Middle frontal gyrus (tissue), 1 donor: ENCODE measurements at regions not wholly inside any gene's neighbourhood (a gene's known extent, or its start where the extent isn't known, plus 50 kb on each side); places are given as distances from the start of the nearest gene placed in this dataset.

Experiments
- DNase-seq: peaks from one replicate; pipeline ENCODE4 v3.0.0-alpha.2; 2015; ENCODE audit warnings: low spot score; ENCODE audit errors: extremely low spot score

DNA sequence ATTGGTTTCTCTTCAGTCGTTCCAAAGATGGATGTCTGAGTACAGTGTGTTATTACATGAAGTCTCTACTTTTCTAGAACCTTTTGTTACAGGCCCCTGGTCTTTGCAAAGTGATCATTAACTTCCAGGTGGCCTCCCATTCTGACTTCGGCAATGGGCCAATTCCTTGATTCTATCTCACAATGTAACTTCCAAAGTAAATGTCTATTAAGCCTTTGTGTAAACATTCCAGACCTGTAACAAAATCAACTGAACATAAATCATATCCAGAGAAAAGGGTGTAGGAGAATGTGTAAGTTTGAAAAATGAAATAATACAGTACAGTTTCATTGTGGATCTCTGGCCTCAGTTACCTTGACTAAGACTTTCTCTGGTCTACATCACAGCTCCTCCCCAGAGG, 187.8 kb upstream of the JAG1 start:
- no peak for DNase-seq

DNA sequence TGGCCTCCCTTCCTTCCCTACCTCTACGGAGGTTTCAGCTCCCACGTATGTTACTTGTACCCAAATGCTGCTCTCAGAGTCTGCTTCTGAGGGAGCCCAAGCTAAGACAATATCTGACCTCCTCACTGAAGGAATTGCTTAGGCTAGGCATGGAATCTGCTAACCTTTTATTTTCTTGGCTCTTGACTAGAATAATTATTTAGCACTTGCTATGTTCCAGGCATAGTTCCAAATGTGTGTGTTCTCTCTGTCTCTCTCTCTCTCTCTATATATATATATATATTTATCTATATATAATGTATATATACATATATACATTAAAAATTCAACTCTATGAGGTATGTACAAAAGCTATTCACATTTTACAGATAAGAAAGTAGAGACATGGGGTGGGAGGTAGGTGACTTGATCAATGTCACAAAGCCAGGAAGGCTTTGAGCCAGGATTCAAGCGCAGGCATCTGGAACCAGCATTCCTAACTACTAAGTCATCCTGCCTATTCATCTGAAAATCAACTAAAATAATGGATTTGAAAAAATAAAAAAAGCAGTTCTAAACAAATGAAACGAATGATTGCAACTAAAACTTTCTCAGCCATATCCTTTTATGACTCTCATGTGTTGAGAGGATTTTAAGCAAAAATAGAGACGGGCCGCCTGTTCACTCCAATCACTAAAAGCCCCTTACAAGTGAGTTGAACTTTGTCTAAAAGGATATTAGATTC, 189.7 kb upstream of the JAG1 start:
- no peak for DNase-seq

DNA sequence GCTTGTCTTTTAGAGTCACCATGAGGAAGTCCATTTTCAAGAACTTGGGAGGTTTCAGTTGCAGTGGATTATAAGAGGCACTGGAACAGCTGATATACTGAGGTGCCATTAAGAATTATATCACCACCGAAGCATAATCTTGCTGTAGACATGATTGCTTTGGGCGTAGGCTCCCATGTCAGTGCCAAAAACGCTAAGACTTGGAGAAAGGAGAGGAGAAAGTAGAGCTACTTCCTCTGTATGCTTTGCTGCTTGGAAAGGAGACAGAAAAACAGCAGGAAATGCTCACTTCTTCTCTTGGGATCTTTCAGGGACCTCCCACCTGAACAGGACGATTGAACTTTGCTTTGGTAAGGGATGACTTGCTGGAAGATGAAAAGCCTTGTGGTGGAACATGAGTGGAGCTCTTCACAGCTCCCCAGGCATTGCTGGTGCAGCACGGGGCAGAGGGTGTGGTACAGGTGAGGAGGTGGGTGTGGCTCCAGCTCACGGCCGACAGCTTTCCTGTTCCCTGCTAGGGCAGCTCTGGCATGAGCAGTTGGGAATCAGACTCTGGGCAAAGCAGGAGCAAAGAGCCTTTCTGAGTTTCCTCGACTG, 190.4 kb upstream of the JAG1 start:
- DNase-seq = no peak

DNA sequence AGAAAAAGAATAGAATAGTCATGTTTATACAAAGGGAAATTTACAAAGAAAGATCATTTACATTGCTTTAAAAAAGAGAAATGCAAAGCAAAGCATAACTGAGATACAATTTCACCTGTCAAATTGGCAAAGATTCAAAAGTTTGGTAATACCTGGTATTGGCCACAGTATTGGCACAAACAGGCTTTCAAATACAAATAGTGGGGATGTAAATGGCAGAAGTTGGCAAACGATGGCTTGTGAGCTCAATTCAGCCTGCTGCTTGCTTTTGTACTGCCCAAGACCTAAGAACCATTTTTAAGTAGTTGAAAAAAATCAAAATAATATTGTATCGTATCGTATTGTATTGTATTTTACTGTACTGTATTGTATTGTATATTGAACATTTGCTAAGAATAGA, 194.5 kb upstream of the JAG1 start:
- no peak for DNase-seq

DNA sequence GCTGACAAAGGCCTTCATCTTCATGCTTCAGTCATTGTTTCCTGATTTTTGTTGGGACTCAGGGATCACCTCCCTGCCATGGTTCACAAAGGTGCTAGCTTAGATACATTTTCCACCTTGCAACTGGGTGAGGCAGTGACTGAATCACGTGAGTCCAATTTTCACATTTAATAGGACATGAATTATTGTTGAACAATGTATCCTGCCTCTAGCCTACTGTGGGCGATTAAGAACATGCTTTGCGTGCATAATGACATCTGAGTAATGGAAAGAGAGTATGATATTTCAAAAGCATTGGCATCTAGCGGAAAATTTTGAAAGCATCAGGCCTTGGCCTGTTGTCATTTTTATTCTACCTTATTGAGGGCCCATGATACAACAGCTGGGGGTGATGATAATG, 199.2 kb upstream of the JAG1 start:
- no peak for DNase-seq

DNA sequence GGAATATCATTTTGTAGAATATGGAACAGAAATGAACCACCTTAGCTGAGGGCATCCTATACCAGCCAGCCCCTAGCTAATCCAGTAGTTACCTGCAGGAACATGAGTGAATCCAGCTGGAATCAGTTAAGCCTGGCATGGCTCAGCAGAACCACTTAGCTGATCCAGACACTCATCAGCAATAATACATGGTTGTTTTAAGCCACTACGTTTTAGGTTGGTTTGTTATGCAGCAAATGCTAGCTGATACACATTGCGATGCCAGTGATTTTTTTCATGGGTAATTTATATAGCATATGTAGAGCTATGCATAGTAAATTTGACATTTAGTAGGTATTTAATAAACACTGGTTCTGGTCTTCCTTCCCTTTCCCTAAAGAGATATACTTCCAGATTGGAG, 201.9 kb upstream of the JAG1 start:
- DNase-seq = no peak

DNA sequence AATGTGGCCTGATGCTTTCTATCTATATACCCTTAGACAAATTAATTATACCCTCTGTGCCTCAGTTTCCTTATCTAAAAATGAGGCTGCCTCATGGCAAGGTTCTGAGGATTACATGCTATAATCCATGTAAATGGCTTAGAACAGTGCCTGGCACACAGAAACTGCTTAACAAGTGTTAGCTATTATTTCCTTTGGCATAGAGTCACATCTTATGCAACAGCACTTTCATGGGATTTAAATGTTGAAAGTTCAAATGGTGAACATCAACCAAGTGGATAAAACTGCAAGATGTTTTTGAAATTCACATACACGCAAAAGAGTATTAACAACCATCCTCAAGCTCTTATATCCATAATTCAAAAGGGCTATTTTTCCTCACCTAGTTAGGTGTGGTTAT, 202.8 kb upstream of the JAG1 start:
- DNase-seq = no peak

DNA sequence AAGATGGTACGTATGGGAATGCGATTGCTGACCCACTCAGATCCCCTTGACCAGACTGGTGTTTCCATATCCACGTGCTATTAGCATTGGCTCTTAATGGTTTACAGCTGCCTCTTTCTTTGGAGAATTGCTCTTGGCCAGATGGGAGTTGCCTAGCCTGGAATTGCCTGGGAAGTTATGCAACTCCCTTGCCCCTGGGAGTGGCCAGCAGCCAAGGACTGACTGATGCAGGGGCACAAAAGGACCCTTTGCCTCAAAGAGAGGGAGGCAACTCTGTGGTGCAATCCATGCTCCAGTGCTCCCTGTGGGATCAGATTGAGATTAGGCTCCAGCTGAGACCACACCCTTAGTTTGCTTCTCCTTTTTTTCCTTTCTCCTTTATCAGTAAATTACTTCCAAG, 203.5 kb upstream of the JAG1 start:
- DNase-seq = no peak

DNA sequence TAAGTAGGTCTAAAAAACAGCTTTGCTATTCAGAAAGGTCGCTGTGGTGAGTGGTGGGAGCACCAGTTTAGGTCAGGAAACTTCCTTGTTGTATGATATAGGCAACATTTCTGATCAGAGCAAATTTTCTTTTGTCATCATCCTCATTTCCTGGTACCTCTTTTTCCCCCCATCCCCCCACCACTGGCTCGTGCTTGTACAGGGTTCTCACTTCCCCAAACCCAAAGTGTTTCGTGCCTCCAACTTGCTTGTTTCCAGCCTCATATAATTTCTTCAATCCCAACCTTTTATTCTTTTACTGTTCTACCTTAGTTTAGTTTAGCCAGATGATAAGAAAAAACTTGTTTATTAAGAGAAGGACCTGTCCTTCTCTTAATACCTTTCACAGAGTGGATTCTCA, 209.4 kb upstream of the JAG1 start:
- no peak for DNase-seq

DNA sequence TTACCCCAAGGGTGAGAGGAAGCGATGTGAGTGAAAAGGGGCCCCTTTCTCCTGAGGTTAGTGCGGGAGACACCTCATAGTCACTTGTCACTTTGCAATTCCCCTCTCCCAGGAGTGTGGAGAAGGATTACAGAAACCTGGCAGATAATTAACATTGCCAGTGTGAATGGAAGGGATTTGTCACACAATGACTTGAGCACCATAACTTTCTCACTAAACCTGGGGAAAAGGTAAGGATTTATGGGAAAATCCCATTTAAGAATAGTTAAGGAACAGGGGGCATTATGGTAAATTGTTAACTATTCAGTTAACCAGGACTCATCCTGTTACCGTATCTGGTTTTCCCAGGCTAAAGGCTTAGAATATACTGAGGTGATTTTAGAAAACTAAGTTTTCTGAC, 219.5 kb upstream of the JAG1 start:
- DNase-seq = no peak

DNA sequence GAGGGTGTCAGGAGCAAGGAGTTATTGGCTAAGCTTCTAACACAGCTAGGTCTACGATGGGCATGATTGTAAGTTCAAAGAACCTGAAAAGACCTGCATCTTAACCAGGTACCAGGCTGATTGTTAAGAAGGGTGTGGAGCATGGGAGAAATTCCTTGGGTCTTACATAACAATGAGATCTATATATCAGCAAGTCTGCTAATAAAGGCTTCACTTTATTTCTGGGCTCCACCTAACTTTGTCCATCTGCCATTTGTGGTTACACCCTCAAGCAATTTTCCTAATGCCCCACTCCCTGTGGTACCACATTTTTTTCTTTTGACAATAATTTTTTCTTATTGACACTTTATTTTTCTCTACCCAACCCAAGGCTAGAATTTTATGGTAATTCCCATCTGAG, 223.5 kb upstream of the JAG1 start:
- no peak for DNase-seq

DNA sequence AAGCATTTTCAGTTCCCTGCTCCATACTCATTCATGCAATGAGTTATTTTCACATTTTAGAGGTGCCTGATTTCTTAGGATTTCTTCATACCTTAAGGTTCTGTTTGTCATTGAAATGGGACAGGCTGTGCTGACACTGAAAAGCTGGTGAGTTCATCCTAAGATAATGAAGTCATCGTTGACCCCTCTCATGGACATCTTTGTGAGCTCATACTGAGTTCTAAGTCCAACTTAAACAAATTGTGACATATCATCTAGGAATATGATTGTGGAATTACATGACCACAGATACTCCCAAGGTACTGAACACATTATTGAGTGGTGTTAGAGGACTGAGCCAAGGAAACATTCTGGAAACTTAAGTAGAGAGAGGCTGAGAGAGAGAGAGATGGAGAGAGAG, 224.8 kb upstream of the JAG1 start:
- no peak for DNase-seq

DNA sequence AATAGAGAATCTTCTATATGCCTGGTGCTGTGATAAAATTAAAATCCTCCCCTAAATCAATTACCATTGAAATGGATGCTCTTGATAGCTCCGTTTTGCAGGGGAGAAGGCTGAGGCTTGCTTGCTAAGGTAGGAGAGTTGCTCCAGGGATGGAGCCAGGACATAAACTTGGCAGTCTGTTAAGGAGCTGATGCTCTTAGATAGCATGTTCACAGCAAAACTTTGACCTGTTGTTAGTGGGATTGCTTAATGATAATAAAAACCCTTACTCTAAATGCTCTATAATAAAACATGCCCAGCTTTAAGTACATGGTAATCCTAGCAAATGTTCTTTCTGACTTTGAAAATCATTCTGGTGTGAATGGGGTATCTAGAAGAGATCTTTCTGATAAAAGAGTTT, 228.4 kb upstream of the JAG1 start:
- no peak for DNase-seq

DNA sequence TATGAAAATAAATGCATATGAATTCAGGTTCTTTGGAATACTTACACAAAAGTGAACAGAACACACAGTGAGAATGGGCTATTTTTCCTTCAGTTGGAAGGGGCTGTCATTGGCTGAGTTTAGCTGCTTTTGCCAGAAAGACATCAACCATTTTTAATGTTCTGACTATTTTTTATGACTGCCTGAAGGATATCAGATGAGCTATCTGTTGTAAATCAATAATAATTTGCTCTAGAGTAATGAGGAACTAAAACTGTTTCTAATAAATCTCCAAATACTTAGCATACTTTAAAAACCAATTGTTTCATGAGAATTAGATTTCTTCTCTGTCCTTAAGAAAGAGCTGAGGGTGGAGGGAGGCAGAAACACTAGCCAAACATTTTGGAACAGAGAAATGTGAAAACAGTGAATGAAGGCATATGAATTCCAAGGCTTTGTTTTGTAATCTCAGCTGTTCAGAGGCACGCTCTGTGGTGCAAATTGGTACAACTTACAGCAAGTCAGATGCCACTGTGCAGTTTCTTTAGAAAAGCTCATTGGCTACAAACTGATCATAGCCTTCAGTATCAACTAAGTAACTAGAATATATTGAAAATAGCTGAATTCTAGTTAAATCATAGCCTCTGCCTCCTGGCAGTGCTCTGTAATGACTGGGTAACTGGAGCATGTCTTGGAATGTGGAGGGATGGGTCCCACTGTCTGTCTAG, 228.9 kb upstream of the JAG1 start:
- DNase-seq = no peak

DNA sequence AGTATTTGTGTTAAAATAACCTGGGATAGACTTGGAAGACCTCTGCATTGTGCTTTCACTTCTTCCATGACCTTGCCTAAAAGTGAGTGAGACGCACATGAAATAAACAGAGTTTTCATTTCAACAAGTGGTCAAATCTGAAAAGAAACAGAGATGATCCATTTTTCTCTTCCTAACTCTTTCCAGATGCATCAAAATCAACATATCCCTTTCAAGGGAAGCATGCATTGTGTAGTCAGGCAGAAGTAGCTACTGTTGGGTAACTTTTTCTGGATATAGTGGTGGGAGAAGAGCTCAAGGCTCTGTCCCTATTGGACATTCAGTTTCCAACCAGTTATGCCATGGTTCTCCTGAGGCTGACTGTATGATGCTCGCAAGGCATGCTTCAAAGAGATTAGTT, 233.0 kb upstream of the JAG1 start:
- no peak for DNase-seq

DNA sequence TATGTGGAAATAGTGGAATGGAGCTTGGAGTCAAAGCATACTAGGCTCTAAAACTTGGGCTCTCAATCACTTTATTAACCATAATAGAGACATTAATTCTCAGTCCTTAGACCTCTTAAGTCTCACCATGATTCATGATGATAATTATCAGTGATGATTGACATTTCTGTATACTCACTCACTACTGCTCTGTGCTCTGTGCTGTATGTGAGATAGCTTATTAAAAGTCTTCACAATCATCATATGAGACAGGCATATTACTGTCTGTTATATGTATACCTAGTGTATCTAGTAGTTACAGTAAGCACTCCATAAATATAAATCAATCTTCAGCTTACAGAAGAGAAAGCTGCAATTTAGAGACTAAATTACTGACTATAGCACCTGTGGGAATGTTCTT, 236.0 kb upstream of the JAG1 start:
- DNase-seq = no peak

DNA sequence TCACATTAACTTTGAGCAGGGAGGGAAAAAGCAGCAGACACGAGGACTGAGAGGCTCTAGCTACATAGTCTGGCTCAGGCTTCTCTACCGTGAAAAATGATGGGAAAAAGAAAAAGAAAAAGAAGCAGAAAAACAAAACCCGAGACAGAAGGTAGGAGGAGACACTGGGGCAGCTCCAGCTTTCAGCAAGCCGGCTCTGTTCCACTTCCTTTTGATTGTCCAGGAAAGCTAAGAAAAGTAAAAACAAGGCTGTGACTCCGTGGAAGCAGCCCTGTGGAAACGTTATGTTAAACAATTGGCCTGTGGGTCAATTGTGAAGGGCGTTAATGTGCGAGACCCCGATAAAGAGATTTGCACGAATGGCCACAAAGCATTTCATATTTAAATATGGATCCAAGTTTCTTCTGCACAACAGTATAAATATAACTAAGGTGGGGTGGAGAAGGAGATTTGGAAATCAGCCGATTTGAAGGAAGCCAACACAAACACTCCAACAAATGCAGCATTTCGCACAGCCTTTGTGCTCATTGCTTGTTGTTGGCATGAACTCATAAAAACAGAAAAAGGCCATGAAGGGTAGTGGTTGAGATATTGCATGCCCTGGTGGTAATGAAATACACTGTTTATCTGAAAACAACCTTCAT, 236.9 kb upstream of the JAG1 start:
- no peak for DNase-seq

DNA sequence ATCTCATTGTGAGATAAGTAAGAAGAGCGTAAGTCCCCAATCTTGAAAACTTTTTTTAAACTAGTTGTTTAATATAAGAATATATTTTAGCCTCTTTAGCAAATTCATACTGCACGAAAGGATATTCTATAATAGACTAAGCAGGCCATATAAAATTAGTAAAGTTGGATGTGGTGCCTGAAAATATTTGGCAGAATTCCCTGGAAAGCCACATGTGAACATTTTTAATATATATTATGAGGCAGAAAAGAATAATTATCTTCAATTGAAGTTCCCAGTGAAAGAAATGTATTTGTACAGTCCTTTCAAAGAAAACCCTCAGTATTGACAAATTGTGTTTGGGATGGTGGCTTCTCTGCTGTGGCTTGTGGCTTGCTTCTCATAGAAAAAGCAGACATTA, 237.5 kb upstream of the JAG1 start:
- no peak for DNase-seq

DNA sequence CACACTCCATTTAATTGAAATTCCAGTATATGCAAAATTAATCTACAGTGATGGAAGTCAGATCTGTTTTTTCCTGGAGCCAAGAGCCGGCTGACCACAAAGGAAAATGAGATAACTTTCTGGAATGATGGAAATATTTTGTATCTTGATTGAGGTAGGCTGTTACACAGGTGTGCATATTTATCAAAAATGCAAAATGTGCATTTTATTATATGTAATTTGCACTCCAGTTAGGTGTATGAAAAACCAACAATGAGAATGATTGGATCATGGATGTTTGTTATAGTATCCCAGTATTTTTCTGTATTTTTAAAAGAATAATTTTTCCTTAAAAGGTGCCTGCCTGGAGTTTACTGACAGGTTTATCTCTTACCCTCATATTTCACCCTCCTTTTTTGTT, 242.0 kb upstream of the JAG1 start:
- DNase-seq = no peak

DNA sequence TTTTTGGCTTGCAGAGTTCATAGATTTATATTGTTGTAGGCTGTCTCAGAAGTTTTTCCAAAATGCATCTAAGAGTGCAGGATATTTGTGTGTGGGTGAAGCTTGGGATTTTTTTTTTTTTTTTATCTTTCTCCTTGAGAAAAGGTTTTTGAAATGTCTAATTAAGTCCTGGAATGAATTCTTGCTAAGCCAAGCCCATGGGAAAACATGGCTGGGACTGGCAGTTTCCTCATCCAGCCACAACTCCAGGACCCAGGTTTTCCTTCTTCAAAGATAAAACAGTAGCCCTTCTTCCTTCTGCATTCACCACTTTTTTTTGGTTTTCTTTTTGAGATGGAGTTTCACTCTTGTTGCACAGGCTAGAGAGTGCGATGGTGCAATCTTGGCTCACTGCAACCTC, 242.5 kb upstream of the JAG1 start:
- DNase-seq = no peak

DNA sequence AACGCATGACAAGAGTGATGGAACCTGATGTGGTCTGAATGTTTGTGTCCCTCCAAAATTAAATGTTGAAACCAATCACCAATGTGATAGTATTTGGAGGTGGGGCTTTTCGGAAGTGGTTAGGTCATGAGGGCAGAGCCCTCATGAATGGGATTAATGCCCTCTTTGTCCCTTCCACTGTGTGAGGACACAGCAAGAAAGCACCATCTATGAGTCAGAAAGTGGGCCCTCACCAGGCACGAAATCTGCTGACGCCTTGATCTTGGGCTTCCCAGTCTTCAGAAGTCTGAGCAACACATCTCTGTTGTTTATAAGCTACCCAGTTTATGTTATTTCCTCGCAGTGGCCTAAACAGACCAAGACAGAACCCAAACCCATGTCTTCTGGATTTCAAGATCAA, 244.0 kb upstream of the JAG1 start:
- no peak for DNase-seq

DNA sequence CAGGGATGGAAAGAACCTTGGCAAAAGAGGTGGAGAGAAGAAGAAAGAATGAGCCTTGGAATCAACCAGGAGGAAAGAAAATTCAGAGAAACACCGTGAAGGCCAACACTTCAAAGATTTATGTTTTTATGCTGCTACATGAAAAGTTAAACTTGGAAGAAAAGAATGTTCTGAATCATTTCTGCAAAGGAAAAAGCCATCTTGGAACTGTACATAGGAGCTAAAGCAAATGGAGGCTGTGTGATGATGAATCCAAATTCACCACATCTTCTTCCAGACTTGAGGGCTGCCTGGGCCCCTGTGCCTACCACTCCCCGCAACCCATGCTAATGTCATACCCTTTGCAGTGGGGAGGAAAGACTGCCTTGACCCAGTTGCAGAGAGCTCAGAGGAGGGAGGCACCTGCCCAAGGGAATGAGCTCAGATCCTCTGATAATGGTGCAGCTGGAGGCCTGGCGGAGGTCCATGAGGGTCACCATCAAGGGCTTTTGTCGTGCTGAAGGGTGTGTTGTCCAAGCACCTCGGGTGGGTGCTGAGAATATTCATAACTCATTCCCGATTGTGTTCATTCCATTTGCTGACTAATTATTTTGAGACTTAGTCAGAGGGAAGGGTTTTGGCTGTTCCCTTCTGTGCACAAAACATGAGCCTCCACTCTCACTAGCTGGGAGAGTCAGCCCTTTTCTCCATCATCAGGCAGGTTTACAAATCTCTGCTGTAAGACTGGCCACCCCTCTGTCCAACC, 245.8 kb upstream of the JAG1 start:
- DNase-seq = no peak
